Progenitor cell of endocrine pancreas (in vitro differentiated cells): ENCODE measurements at regions not wholly inside any gene's neighbourhood (a gene's known extent, or its start where the extent isn't known, plus 50 kb on each side); places are given as distances from the start of the nearest gene placed in this dataset.

ENCODE experiments used
- DNase-seq: peaks from one replicate; pipeline ENCODE4 v3.0.0; 2021; ENCODE audit warnings: low spot score; ENCODE audit not compliant: unreplicated experiment
- H3K27ac Mint-ChIP-seq: 2 replicates; pipeline ENCODE4 v1.8.0; 2021; ENCODE audit warnings: mild to moderate bottlenecking, moderate library complexity, mixed read lengths
- H3K27me3 Mint-ChIP-seq: 2 replicates; pipeline ENCODE4 v1.8.0; 2021; ENCODE audit warnings: mixed read lengths
- H3K36me3 Mint-ChIP-seq: 2 replicates; pipeline ENCODE4 v1.8.0; 2022; ENCODE audit warnings: mixed read lengths; ENCODE audit not compliant: insufficient read depth
- H3K4me1 Mint-ChIP-seq: 2 replicates; pipeline ENCODE4 v1.8.0; 2021; ENCODE audit warnings: low read depth, mixed read lengths
- H3K4me3 Mint-ChIP-seq: 2 replicates; pipeline ENCODE4 v1.8.0; 2021; ENCODE audit warnings: low read depth, mild to moderate bottlenecking, moderate library complexity, mixed read lengths
- H3K9me3 Mint-ChIP-seq: 2 replicates; pipeline ENCODE4 v1.8.0; 2021; ENCODE audit warnings: low read depth, mixed read lengths
- TF ChIP-seq, protein P1 (sequence below): fragments of 200-600 bp; sonication (generic); IDR thresholded peaks from one replicate; pipeline ENCODE4 v1.5.0; 2021; ENCODE audit warnings: antibody characterized with exemption, mild to moderate bottlenecking; ENCODE audit not compliant: unreplicated experiment

DNA sequence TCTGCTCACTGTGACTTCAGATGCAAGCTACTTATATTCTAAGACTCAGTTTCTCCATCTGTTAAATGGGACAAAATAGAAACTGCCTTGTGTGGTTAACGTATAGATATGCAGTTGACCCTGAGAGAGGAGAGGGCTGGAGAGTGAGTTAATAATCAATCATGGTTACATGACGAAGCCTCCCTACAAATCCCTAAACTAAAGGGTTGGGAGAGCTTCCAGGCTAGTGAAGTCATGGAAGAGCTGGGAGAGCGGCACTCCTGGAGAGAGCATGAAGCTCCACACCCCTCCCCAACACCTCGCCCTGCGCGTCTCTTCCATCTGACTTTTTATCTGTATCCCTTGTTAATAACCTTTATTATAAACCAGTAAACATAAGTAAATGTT is 138.5 kb upstream of the FAM9B start:
- Mint-ChIP-seq H3K27me3 (no peaks in the 10 kb centered on the region), H3K36me3 (no peaks in the 10 kb centered on the region), H3K27ac (no peak overlapping the region), H3K4me3 (no peak overlapping the region), H3K4me1 (no peaks in the 10 kb centered on the region), H3K9me3 (peaks cover 15% of the 10 kb centered on the region)
- no peak for DNase-seq
- TF ChIP-seq, protein P1, sequence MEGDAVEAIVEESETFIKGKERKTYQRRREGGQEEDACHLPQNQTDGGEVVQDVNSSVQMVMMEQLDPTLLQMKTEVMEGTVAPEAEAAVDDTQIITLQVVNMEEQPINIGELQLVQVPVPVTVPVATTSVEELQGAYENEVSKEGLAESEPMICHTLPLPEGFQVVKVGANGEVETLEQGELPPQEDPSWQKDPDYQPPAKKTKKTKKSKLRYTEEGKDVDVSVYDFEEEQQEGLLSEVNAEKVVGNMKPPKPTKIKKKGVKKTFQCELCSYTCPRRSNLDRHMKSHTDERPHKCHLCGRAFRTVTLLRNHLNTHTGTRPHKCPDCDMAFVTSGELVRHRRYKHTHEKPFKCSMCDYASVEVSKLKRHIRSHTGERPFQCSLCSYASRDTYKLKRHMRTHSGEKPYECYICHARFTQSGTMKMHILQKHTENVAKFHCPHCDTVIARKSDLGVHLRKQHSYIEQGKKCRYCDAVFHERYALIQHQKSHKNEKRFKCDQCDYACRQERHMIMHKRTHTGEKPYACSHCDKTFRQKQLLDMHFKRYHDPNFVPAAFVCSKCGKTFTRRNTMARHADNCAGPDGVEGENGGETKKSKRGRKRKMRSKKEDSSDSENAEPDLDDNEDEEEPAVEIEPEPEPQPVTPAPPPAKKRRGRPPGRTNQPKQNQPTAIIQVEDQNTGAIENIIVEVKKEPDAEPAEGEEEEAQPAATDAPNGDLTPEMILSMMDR = no peak

DNA sequence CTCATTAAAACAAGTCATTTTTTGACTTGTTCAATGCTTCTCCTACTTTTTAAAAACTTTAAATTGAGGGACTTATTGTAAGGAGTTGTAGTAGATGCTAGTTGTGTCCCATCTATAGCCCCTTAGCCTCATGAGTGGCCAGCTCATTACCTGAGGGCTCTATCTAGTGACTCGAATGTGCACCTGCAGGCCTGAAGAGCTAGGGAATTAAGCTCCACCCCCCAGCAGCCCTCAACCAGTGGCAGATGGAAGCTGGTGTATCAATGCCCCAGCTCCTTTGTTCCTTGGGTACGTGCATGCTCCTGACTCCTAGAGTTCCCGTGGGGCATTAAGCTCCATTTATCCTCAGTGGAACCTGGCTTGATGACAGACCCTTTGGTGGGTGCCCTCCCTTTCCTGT is 146.7 kb upstream of the FAM9B start:
- no peak for DNase-seq
- H3K36me3 Mint-ChIP-seq = no peaks in the 10 kb centered on the region
- no peaks in the 10 kb centered on the region for H3K4me1 Mint-ChIP-seq
- TF ChIP-seq, protein P1 = no peak
- no peaks in the 10 kb centered on the region for H3K27me3 Mint-ChIP-seq
- no peak overlapping the region for H3K27ac Mint-ChIP-seq
- peaks cover 18% of the 10 kb centered on the region for H3K9me3 Mint-ChIP-seq
- H3K4me3 Mint-ChIP-seq = no peak overlapping the region

DNA sequence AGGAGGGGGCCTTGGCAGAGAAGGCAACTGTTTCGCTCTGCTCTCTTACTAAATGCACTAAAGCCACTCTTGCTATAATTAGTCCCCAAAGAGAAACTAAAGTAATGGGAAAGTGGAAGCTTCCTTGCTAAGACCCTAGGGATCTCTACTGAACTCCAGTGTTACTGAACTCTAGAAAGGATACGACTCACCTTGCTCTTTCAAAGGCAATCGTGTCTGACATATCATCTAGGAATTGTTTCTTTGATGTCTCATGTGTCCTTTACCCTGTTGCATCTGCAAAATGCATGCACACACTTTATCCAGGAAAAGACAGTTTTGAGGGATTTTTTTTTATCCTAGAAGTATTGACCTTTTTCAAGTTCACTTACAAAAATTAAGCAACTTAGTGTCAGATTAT is 148.1 kb upstream of the FAM9B start:
- Mint-ChIP-seq H3K27me3 (peaks cover 6% of the 10 kb centered on the region), H3K4me3 (no peak overlapping the region), H3K9me3 (peaks cover 20% of the 10 kb centered on the region), H3K27ac (no peak overlapping the region), H3K4me1 (no peaks in the 10 kb centered on the region), H3K36me3 (no peaks in the 10 kb centered on the region)
- TF ChIP-seq, protein P1 = no peak
- DNase-seq = no peak

DNA sequence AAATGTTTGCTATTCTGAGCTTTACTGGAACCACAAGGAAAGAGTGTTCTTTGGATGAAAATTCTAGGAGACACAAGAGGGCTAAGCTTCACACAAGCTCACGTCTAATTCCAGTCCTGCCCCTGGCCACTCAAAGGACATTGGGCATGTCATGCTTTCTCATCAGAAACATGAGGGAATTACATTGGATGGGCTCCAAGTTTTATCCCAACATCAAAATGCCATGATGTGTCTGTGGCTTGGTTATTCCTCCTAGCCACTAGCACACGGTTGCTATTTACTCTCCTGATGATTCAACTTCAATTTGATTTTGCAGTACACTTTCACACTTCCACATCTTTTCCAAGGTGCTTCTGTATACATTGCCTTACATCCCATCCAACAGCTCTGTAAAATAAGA is 149.6 kb upstream of the FAM9B start:
- H3K4me1 Mint-ChIP-seq = no peaks in the 10 kb centered on the region
- H3K27me3 Mint-ChIP-seq = peaks cover 7% of the 10 kb centered on the region
- TF ChIP-seq, protein P1 = no peak
- no peak for DNase-seq
- H3K36me3 Mint-ChIP-seq = no peaks in the 10 kb centered on the region
- H3K4me3 Mint-ChIP-seq = no peak overlapping the region
- no peak overlapping the region for H3K27ac Mint-ChIP-seq
- peaks cover 16% of the 10 kb centered on the region for H3K9me3 Mint-ChIP-seq

DNA sequence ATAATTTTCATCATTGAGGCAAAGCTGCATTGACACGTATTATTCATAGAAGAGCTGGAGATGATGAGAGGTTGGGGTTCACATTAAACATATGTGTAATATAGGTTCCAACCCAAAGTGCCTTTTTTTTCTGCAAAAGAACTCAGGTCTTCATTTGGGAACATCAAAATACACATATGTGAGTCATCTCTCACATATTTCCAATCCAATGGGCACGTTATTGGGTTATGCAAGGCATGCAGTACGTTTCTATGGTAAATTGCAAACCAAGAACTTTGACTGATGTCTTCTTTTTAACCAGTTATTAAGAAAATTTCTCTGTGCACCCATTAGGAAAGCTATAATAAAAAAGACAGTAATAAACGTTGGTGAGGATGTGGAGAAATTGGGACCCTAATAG is 150.3 kb upstream of the FAM9B start:
- Mint-ChIP-seq H3K4me3 (no peak overlapping the region), H3K36me3 (no peaks in the 10 kb centered on the region), H3K4me1 (no peaks in the 10 kb centered on the region), H3K9me3 (peaks cover 9% of the 10 kb centered on the region), H3K27me3 (peaks cover 7% of the 10 kb centered on the region), H3K27ac (no peak overlapping the region)
- no peak for DNase-seq
- TF ChIP-seq, protein P1 = no peak
